Cardiac muscle cell (in vitro differentiated cells and primary cell): ENCODE measurements at regions not wholly inside any gene's neighbourhood (a gene's known extent, or its start where the extent isn't known, plus 50 kb on each side); places are given as distances from the start of the nearest gene placed in this dataset.

Experiments
- DNase-seq, 2 donors: peaks; one replicate each; pipeline versions ENCODE4 v3.0.0 to v3.0.0-alpha.2; 2010 to 2017; ENCODE audit warnings: low read depth in 1 of 2, low spot score in 1 of 2
- H3K27ac ChIP-seq: fragments of 200-600 bp; sonication (generic); 2 replicates; pipeline ENCODE4 v1.5.1; 2016
- H3K27me3 ChIP-seq: fragments of 200-600 bp; sonication (generic); 2 replicates; pipeline ENCODE4 v1.6.0; 2016; ENCODE audit warnings: control low read depth
- H3K36me3 ChIP-seq: fragments of 200-600 bp; sonication (generic); 2 replicates; pipeline ENCODE4 v1.5.1; 2016; ENCODE audit warnings: control low read depth
- H3K4me1 ChIP-seq: fragments of 200-600 bp; sonication (generic); 2 replicates; pipeline ENCODE4 v1.8.1; 2017; ENCODE audit warnings: low read depth, mild to moderate bottlenecking, mixed run types
- H3K4me3 ChIP-seq: fragments of 200-600 bp; sonication (generic); 2 replicates; pipeline ENCODE4 v1.5.1; 2016; ENCODE audit warnings: mild to moderate bottlenecking
- H3K9me3 ChIP-seq: fragments of 200-600 bp; sonication (generic); 2 replicates; pipeline ENCODE4 v1.5.1; 2017; ENCODE audit warnings: low read depth, mild to moderate bottlenecking, control low read depth
- TF ChIP-seq, protein P1 (sequence below): IDR thresholded peaks from 2 replicates; pipeline ENCODE4 v1.5.1; 2012; ENCODE audit warnings: low read depth, mild to moderate bottlenecking, low read length

DNA sequence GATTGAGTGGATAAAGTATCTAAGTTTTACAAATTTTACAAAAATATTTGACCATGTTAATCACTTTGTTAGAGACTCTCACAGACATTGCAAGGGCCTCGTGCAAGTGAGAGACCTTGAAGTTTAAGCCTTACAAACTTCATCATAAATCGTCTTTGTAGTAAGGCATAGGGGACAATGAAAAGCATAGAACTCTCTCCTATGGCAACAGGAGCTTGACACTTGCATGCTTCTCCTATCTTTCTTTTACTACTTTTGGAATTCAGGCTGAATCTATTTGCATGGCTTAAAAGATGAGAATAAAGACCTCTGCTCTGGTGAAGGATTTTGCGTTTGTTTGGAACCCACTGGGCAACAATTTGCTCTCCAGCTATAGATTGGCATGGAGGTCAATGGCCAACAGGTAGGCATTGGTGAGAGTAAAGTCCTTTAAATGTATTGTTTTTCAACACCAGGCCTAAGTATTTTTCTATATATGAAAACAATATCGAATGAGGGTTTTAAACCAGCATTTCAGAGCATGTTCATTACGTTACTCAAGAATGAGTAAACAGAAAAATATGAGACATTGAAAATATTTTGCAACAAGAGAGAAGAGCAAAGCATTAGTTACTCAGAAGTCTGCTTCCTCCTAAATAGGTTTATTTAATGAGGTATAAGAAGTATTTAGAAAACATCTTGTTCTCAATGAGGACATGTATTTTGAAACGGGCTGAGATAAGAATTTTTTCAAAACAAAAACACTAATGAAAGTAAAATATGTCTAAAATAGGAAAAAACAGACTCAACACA is 192.2 kb downstream of the TGFB2 start:
- no peaks in the 10 kb centered on the region for H3K9me3 ChIP-seq
- no peaks in the 10 kb centered on the region for H3K4me1 ChIP-seq
- no peak overlapping the region for H3K27ac ChIP-seq
- no peaks in the 10 kb centered on the region for H3K27me3 ChIP-seq
- no peaks in the 10 kb centered on the region for H3K36me3 ChIP-seq
- TF ChIP-seq, protein P1, sequence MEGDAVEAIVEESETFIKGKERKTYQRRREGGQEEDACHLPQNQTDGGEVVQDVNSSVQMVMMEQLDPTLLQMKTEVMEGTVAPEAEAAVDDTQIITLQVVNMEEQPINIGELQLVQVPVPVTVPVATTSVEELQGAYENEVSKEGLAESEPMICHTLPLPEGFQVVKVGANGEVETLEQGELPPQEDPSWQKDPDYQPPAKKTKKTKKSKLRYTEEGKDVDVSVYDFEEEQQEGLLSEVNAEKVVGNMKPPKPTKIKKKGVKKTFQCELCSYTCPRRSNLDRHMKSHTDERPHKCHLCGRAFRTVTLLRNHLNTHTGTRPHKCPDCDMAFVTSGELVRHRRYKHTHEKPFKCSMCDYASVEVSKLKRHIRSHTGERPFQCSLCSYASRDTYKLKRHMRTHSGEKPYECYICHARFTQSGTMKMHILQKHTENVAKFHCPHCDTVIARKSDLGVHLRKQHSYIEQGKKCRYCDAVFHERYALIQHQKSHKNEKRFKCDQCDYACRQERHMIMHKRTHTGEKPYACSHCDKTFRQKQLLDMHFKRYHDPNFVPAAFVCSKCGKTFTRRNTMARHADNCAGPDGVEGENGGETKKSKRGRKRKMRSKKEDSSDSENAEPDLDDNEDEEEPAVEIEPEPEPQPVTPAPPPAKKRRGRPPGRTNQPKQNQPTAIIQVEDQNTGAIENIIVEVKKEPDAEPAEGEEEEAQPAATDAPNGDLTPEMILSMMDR = no peak
- DNase-seq = peak in 1 of 2 donors; percentile 73
- H3K4me3 ChIP-seq = no peak overlapping the region

DNA sequence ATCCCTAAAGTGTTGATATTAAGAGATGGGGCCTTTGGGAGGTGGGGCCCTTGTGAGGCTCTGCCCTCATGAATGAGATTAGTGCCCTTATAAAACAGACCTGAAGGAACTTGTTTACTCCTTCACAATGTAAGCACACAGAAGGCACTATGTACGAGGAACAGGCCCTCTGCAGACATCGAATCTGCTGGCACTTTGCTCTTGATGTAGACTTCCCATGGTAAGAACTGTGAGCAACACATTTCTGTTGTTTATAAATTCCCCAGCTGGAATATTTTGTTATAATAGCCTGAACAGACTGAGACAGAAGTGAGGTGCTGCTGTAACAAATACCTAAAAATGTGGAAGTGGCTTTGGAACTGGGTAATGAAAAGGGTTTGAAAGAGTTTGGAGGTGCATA is 193.2 kb downstream of the TGFB2 start:
- TF ChIP-seq, protein P1 = no peak
- H3K27ac ChIP-seq = no peak overlapping the region
- H3K4me3 ChIP-seq = no peak overlapping the region
- H3K36me3 ChIP-seq = no peaks in the 10 kb centered on the region
- H3K9me3 ChIP-seq = no peaks in the 10 kb centered on the region
- H3K27me3 ChIP-seq = no peaks in the 10 kb centered on the region
- no peaks in the 10 kb centered on the region for H3K4me1 ChIP-seq
- DNase-seq = no peak

DNA sequence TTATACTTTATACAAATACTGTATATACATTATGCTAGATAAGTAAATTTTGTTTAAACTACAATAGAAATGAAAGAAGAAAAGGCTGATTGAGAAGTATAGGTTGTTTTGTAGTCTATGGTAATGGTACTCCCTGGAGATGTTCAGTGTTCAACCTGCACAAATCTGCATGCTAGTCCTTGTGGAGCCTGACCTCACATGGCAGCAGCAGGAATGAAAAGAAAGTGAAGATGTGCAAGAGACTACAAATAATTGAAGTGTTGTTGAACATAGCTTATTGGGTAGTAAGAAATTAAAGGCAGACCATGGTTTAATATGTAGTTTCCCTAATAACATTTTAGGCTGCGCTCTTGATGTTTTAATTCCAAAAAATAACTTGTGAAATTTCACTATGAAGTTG is 201.2 kb downstream of the TGFB2 start:
- peak in 1 of 2 donors; percentile 26 for DNase-seq
- Histone ChIP-seq H3K4me3 (no peak overlapping the region), H3K36me3 (no peaks in the 10 kb centered on the region), H3K27ac (no peak overlapping the region), H3K9me3 (no peaks in the 10 kb centered on the region), H3K27me3 (no peaks in the 10 kb centered on the region), H3K4me1 (no peaks in the 10 kb centered on the region)
- TF ChIP-seq, protein P1 = peak; percentile 9

DNA sequence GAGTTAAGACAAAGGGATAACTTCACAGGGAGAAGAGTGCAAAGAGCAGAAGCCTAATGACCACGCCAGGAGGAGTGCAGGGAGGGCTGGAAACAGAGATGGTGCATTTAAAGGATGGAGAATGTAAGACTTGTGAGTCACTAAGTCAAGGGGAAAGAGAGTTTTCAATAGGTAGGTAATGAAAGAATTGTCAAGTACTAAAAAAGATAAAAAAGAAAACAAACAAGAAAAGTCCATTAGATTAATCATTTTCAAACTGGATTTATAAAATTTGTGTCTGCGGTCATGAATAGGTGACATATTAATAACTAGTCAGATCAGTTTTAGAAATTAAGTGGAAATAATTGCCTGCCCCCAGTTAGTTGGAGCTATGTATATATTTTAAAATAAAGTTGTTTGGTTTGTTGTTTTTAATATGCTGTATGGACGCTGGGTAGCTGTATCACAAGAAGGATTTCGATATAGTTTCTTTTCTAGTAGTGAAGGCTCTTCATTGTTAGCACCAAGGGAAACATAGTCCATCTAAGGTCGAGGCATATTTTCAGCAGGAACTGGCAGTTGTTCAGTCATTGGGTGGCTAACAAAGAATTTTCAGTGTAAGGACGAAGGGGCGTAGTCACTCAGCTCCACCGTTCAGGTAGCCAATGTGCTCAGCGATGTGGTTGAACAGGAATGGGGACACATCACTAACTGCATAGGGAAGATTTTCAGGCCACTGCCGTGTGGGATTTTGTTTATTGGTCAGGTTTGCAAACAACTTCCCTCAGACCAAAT is 203.0 kb downstream of the TGFB2 start:
- H3K27me3 ChIP-seq = no peaks in the 10 kb centered on the region
- DNase-seq = no peak
- H3K36me3 ChIP-seq = no peaks in the 10 kb centered on the region
- TF ChIP-seq, protein P1 = no peak
- H3K9me3 ChIP-seq = no peaks in the 10 kb centered on the region
- no peak overlapping the region for H3K27ac ChIP-seq
- H3K4me1 ChIP-seq = no peaks in the 10 kb centered on the region
- no peak overlapping the region for H3K4me3 ChIP-seq

DNA sequence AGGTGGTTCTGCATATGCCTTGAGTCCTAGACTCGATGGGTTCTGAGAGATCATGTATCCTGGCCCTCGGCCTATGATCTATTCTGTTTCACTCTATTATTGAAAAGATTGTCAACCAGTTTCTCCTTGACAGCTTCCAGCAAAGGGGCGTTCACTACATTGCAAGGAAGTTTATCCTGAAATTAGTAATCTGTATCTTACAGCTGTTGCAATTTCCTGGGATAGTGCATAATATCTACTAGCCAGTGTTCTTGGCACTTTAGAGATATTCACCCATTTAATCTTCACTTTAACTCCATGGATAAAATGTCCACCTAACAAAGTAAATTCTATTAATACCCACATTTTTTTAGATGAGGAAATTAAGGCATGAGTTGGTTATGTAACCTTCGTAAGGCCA is 203.6 kb downstream of the TGFB2 start:
- no peak overlapping the region for H3K27ac ChIP-seq
- no peaks in the 10 kb centered on the region for H3K36me3 ChIP-seq
- H3K4me3 ChIP-seq = no peak overlapping the region
- no peak for DNase-seq
- no peaks in the 10 kb centered on the region for H3K9me3 ChIP-seq
- H3K27me3 ChIP-seq = no peaks in the 10 kb centered on the region
- TF ChIP-seq, protein P1 = no peak
- H3K4me1 ChIP-seq = no peaks in the 10 kb centered on the region
